SH-SY5Y (cell line): ENCODE measurements at regions not wholly inside any gene's neighbourhood (a gene's known extent, or its start where the extent isn't known, plus 50 kb on each side); places are given as distances from the start of the nearest gene placed in this dataset.

Experiments
- GATA2 ChIP-seq: IDR thresholded peaks from 2 replicates; pipeline ENCODE4 v1.6.1; 2011; ENCODE audit warnings: mild to moderate bottlenecking, low read depth, low read length
- GATA3 ChIP-seq: IDR thresholded peaks from 2 replicates; pipeline ENCODE4 v1.6.1; 2011; ENCODE audit warnings: low read depth, mild to moderate bottlenecking, low read length, moderate library complexity

- TF ChIP-seq GATA2: no peak
- no peak for TF ChIP-seq GATA3
Observed at GRCh38 chr9:106092083-106092482, 397.7 kb downstream of the TMEM38B start.

GRCh38 chr9:106102821-106103220 is 408.5 kb downstream of the TMEM38B start:
- no peak for TF ChIP-seq GATA3
- no peak for TF ChIP-seq GATA2

GRCh38 chr9:106104887-106105286 is 410.5 kb downstream of the TMEM38B start:
- TF ChIP-seq GATA3 (no peak), GATA2 (no peak)

GRCh38 chr9:106106396-106106795 is 412.1 kb downstream of the TMEM38B start:
- TF ChIP-seq GATA3 (no peak), GATA2 (no peak)

GRCh38 chr9:106107716-106108115 is 413.4 kb downstream of the TMEM38B start:
- TF ChIP-seq GATA2 (no peak), GATA3 (no peak)

GRCh38 chr9:106110483-106110882 is 416.1 kb downstream of the TMEM38B start:
- TF ChIP-seq GATA2: no peak
- no peak for TF ChIP-seq GATA3

- TF ChIP-seq GATA3: no peak
- TF ChIP-seq GATA2: no peak
Observed at GRCh38 chr9:106111039-106111730, 416.8 kb downstream of the TMEM38B start.

- no peak for TF ChIP-seq GATA3
- TF ChIP-seq GATA2: no peak
Observed at GRCh38 chr9:106112935-106113334, 418.6 kb downstream of the TMEM38B start.

- TF ChIP-seq GATA3 (no peak), GATA2 (no peak)
Observed at GRCh38 chr9:106119176-106119575, 424.8 kb downstream of the TMEM38B start.

- no peak for TF ChIP-seq GATA2
- TF ChIP-seq GATA3: no peak
Observed at GRCh38 chr9:106120071-106120470, 425.7 kb downstream of the TMEM38B start.

GRCh38 chr9:106127776-106128175 is 433.4 kb downstream of the TMEM38B start:
- no peak for TF ChIP-seq GATA2
- TF ChIP-seq GATA3: no peak

- TF ChIP-seq GATA3 (no peak), GATA2 (no peak)
Observed at GRCh38 chr9:106130374-106130773, 436.0 kb downstream of the TMEM38B start.

GRCh38 chr9:106143781-106144180 is 449.4 kb downstream of the TMEM38B start:
- TF ChIP-seq GATA2 (no peak), GATA3 (no peak)

- no peak for TF ChIP-seq GATA3
- TF ChIP-seq GATA2: no peak
Observed at GRCh38 chr9:106146066-106146840, 451.9 kb downstream of the TMEM38B start.

- TF ChIP-seq GATA3: no peak
- no peak for TF ChIP-seq GATA2
Observed at GRCh38 chr9:106146886-106147285, 452.5 kb downstream of the TMEM38B start.
